Fibroblast of gingiva (primary cell): ENCODE measurements at regions not wholly inside any gene's neighbourhood (a gene's known extent, or its start where the extent isn't known, plus 50 kb on each side); places are given as distances from the start of the nearest gene placed in this dataset.

Experiments
- DNase-seq: peaks from one replicate; pipeline ENCODE4 v3.0.0-alpha.2; 2011; ENCODE audit warnings: low read depth

- no peak for DNase-seq
Observed at GRCh38 chr6:153218184-153218792, 87.2 kb upstream of the RGS17 start.

DNA sequence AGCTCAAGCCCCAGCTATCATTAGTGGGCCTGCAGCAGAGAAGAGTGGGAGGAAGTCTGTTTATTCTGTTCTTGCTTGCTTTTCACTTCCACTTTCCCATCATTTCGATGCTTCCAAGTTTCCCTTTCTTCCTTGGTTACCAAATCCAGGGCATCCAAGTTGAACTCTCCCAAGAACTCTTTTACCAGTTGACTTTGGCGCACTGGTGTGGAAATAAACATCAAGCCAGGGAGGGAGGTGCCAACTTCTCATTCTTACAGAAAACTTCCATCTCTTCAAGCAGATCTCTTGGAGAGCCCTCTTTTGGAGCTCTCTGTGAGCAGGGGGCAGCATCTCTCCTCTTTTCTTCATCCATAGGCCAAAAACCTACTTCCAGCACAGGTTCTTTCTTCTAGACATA lies 85.7 kb upstream of the RGS17 start:
- no peak for DNase-seq

DNA sequence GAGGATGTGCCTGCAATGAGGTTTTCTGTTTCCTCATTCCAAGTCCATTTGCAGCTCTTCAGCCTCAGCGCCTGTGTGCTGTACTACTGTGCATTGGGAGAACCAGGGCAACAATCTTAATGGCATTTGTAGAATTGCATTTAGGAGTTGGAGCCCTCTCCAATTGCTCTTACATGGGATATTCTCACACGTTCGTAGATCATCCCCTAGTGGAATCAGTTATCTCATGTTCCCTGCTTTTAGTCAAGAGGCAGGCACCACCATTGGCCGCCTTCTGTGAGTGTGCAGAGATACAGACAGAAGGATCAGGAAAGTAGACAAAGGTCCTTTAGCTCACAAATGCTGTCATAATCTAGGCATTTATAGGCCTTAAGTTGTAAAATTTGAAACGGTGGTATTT lies 84.2 kb upstream of the RGS17 start:
- DNase-seq, result peak; percentile 4

DNA sequence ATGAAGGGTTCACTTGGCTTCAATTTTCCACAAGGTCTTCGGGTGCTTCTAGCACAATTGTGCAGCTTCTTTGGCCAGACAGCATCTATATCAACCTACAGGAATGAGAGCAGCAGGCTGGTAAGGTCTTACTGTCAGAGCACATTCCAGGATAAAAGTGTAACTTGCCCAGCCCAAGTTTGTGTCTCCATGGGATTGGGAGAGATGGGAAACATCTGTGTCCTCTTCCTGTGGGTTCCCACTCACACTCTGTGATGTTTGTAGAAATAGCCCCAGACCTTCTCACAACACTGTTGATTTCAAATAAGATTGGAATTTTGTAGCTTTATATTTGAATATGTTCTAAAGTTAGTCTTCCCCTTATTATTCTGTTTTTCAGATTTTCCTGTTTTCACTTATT lies 83.4 kb upstream of the RGS17 start:
- no peak for DNase-seq

DNA sequence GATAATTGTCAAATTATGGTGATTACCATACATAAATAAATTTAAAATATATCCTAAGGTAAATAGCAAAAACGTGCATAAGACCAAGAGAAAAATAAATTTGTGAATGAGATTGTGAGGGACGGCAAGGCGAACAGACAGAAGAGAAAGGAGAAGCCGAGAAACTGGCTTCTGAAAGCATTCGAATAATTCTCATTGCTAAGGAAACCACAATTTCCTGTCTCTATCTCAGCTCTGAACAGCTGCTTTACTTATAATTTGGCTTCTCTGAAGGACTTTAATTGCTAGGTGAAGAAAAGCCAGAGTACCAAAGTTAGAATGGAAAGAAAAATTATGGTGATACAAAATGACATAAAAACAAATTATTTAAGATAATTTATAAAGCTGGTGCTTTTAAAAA lies 79.0 kb upstream of the RGS17 start:
- DNase-seq, result peak; percentile 19

- DNase-seq, result no peak
Observed at GRCh38 chr6:153208706-153209105, 77.6 kb upstream of the RGS17 start.

DNA sequence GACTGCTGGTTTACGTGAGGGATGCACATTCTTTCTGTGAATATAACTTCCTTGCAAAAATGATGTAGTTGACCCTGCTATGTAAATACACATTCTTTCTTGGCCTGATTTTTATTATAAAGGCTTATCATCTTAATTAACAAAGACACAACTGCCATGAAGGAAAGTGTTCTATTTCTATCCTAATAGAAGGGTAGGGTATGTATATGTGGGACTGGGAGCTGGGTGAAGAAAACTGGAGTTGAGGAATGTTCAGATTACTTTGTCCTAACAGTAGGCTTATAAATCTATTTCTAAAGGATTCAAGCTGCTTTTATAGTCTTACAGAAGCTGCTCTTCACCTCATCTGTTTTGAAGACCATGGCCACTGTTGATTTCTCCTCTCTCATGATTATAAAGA lies 76.5 kb upstream of the RGS17 start:
- peak; percentile 17 for DNase-seq

DNA sequence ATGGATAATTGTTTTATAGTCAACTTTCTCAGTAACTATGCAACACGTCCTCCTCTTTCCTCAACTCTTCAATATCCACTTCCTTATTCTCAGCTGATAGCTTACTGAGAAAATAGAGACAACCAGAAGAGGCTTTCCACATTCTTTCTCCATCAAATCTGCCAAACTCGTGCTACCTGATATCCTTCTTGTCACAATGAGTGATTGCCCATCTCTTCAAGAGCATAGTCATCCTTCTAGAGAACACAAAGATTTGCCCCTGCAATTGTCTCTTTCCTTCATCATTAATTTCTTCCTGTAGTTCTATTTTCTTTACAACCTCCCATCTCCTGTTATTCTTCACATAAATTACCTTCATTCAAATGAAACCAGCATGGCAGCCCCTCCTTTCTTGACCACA lies 75.9 kb upstream of the RGS17 start:
- DNase-seq, result no peak

DNA sequence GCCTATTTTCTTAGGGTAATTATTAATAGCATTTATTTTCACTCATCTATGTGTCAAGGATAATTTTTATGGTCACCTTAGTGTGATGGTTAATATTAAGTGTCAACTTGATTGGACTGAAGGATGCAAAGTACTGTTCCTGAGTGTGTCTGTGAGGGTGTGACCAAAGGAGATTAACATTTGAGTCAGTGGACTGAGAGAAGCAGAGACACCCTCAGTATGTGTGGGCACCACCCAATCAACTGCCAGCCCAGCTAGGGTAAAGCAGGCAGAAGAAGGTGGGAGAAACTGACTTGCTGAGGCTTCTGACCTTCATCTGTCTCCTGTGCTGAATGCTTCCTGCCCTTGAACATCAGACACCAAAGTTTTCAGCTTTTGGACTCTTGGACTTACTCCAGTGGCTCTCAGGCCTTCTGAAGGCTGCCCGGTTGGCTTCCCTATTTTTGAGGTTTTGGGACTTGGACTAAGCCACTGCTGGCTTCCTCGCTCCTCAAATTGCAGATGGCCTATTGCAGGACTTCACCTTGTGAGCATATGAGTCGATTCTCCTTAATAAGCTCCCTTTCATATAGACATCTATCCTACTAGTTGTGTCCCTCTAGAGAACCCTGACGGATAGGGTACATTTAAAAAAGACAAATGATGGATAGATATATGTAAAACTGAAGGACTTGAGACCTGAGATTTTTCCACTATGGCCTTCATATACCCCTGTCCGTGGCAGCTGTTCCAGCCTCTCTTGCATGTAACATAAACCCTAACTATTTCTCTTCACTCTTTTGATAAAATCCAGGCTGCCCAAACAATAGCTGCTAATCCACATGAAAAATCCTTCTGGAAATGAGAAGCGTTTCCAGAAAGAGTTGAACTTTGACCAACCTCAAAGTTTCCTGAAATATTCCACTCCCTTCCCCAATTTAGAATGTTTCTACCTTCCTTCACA lies 62.1 kb upstream of the RGS17 start:
- DNase-seq, result no peak

DNA sequence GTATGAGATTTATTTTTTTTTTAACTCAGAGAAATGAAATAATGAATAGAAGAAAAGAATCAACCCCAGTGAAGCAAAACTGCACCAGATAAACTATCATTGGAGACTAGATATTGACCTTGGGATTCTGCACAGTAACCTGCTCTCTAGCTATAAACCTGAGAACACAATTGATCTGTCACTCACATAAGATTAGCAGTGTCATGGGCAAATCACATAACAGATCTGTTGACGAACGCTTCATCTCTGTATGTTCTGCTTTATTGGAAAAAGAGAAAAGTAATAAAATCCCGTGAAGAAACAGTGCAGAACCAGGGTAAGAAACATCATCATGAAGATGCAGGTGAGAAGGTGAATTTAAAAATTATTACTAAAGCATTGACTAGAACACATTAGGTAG lies 52.8 kb upstream of the RGS17 start:
- DNase-seq, result no peak
